DOHH2 (cell line): ENCODE measurements at regions not wholly inside any gene's neighbourhood (a gene's known extent, or its start where the extent isn't known, plus 50 kb on each side); places are given as distances from the start of the nearest gene placed in this dataset.

Experiments
- H3F3A ChIP-seq: fragments of 200-600 bp; sonication (generic), shearing (Covaris generic); 2 replicates; pipeline ENCODE4 v1.6.0; 2016; ENCODE audit warnings: antibody characterized with exemption, mild to moderate bottlenecking; ENCODE audit not compliant: control insufficient read depth, insufficient read depth
- H3K27ac ChIP-seq: fragments of 200-600 bp; sonication (generic); 2 replicates; pipeline ENCODE4 v1.5.1; 2014; ENCODE audit warnings: low read depth, mild to moderate bottlenecking, low read length, moderate library complexity
- H3K27me3 ChIP-seq: fragments of 200-600 bp; sonication (generic); 2 replicates; pipeline ENCODE4 v1.6.1; 2014; ENCODE audit warnings: mild to moderate bottlenecking, low read length, mixed read lengths; ENCODE audit not compliant: control insufficient read depth
- H3K36me3 ChIP-seq: fragments of 200-600 bp; sonication (generic); 2 replicates; pipeline ENCODE4 v1.6.1; 2014; ENCODE audit warnings: mild to moderate bottlenecking, low read length, moderate library complexity, mixed read lengths; ENCODE audit not compliant: control insufficient read depth
- H3K4me1 ChIP-seq: fragments of 200-600 bp; sonication (generic); 2 replicates; pipeline ENCODE4 v1.6.1; 2014; ENCODE audit warnings: mild to moderate bottlenecking, low read length, mixed read lengths; ENCODE audit not compliant: control insufficient read depth
- H3K4me2 ChIP-seq: fragments of 200-600 bp; sonication (generic); 2 replicates; pipeline ENCODE4 v1.6.0; 2014; ENCODE audit warnings: mild to moderate bottlenecking, low read length, moderate library complexity
- H3K4me3 ChIP-seq: fragments of 200-600 bp; sonication (generic); 2 replicates; pipeline ENCODE4 v1.5.1; 2014; ENCODE audit warnings: mild to moderate bottlenecking, low read length, mixed read lengths
- H3K79me2 ChIP-seq: fragments of 200-600 bp; sonication (generic); 2 replicates; pipeline ENCODE4 v1.6.1; 2014; ENCODE audit warnings: mild to moderate bottlenecking, low read length, mixed read lengths; ENCODE audit not compliant: control insufficient read depth
- H3K9me2 ChIP-seq: fragments of 200-600 bp; sonication (generic); replicated peaks from 2 replicates; pipeline ENCODE4 v1.6.1; 2014; ENCODE audit warnings: mild to moderate bottlenecking, low read length, mixed read lengths; ENCODE audit not compliant: control insufficient read depth
- H3K9me3 ChIP-seq: fragments of 200-600 bp; sonication (generic); 2 replicates; pipeline ENCODE4 v1.6.1; 2014; ENCODE audit warnings: antibody characterized with exemption, low read length, mixed read lengths; ENCODE audit not compliant: control insufficient read depth, insufficient read depth
- H4K20me1 ChIP-seq: fragments of 200-600 bp; sonication (generic); 2 replicates; pipeline ENCODE4 v1.6.0; 2014; ENCODE audit warnings: low read depth, mild to moderate bottlenecking, antibody characterized with exemption, low read length, moderate library complexity; ENCODE audit not compliant: control insufficient read depth, insufficient read depth
- CTCF ChIP-seq: fragments of 200-600 bp; sonication (generic); IDR thresholded peaks from one replicate; pipeline ENCODE4 v1.5.1; 2014; ENCODE audit warnings: antibody characterized with exemption, mild to moderate bottlenecking, low read depth, low read length; ENCODE audit not compliant: poor library complexity, severe bottlenecking
- EZH2phosphoT487 ChIP-seq: fragments of 200-600 bp; sonication (generic); IDR thresholded peaks from 2 replicates; pipeline ENCODE4 v1.6.1; 2017; ENCODE audit warnings: borderline replicate concordance, mild to moderate bottlenecking, antibody characterized with exemption, low read length, moderate library complexity, mixed read lengths

DNA sequence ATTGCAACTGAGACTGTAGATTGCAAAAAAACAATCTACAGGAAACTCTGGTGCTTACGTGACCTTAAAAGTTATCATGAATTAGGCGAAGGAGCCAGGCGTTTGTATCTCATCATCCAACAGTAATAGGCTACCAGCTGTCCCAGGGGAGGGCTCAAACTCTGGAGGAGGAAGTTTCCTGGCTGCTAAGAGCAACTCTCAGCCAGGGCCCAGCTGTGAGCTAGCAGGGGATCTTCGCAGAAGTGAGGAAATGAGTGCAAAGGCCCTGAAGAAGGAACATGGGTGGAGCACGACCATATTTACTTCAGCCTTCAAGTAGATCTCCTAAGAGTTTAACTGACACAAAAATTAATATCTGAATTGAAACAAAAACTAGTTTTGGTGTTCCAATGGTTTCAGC lies 686.9 kb upstream of the MAP3K7 start:
- Histone ChIP-seq H3F3A (no peaks in the 10 kb centered on the region), H3K79me2 (no peaks in the 10 kb centered on the region), H3K9me2 (no peaks in the 10 kb centered on the region), H3K4me1 (no peaks in the 10 kb centered on the region), H3K27ac (no peak overlapping the region), H3K9me3 (peaks cover 14% of the 10 kb centered on the region), H3K4me3 (no peak overlapping the region), H4K20me1 (no peaks in the 10 kb centered on the region), H3K36me3 (no peaks in the 10 kb centered on the region), H3K27me3 (no peaks in the 10 kb centered on the region), H3K4me2 (no peak overlapping the region)
- no peak for TF ChIP-seq CTCF
- TF ChIP-seq EZH2phosphoT487: no peak

GRCh38 chr6:91271807-91272206 lies 684.9 kb upstream of the MAP3K7 start:
- Histone ChIP-seq H3K4me2 (no peak overlapping the region), H3K9me3 (peaks cover 14% of the 10 kb centered on the region), H3K4me1 (no peaks in the 10 kb centered on the region), H3K9me2 (no peaks in the 10 kb centered on the region), H3K4me3 (no peak overlapping the region), H4K20me1 (no peaks in the 10 kb centered on the region), H3K79me2 (no peaks in the 10 kb centered on the region), H3K36me3 (no peaks in the 10 kb centered on the region), H3K27ac (no peak overlapping the region), H3F3A (no peaks in the 10 kb centered on the region), H3K27me3 (no peaks in the 10 kb centered on the region)
- TF ChIP-seq EZH2phosphoT487 (no peak), CTCF (no peak)

GRCh38 chr6:91268941-91269340 lies 682.1 kb upstream of the MAP3K7 start:
- Histone ChIP-seq H3K79me2 (no peaks in the 10 kb centered on the region), H3K4me3 (no peak overlapping the region), H3K4me2 (no peak overlapping the region), H3K36me3 (no peaks in the 10 kb centered on the region), H3F3A (no peaks in the 10 kb centered on the region), H3K9me3 (peaks cover 14% of the 10 kb centered on the region), H4K20me1 (no peaks in the 10 kb centered on the region), H3K9me2 (no peaks in the 10 kb centered on the region), H3K27me3 (no peaks in the 10 kb centered on the region), H3K4me1 (no peaks in the 10 kb centered on the region), H3K27ac (no peak overlapping the region)
- TF ChIP-seq EZH2phosphoT487 (no peak), CTCF (no peak)

DNA sequence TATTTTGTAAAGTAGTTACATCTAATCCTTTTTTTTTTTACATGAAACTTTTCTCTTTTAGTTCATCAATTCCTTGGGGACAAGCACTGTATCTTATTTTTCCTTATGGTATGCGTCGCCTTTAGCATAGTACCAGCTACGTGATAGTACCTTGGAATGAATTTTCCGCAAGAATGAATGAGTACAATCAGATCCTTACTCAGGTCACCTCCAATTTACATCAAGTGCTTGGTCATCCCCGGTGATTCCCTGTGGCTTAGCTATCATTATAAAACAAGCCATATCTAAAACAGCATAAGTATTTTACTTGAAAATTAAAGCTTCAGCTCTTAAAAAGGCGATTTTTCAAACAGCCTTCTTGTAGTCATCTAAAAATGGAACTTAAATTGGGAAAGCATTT lies 680.4 kb upstream of the MAP3K7 start:
- Histone ChIP-seq H3K9me2 (no peaks in the 10 kb centered on the region), H3K27me3 (no peaks in the 10 kb centered on the region), H3K4me3 (no peak overlapping the region), H3F3A (no peaks in the 10 kb centered on the region), H3K4me1 (no peaks in the 10 kb centered on the region), H3K27ac (no peak overlapping the region), H3K36me3 (no peaks in the 10 kb centered on the region), H3K4me2 (no peak overlapping the region), H4K20me1 (no peaks in the 10 kb centered on the region), H3K9me3 (peaks cover 14% of the 10 kb centered on the region), H3K79me2 (no peaks in the 10 kb centered on the region)
- TF ChIP-seq EZH2phosphoT487: no peak
- TF ChIP-seq CTCF: no peak
